ENCODE measurements at regions not wholly inside any gene's neighbourhood (a gene's known extent, or its start where the extent isn't known, plus 50 kb on each side); places are given as distances from the start of the nearest gene placed in this dataset.

GRCh38 chr6:139655783-139656705 lies 281.6 kb upstream of the CITED2 start (continued):
- TF ChIP-seq ZNF23 (CRISPR knock-in tag; IDR thresholded peaks at IDR 0.05) (0 out of 2 replicates have a peak, but pooled peaks have one; percentile 61), NEUROD1 (IDR thresholded peaks at IDR 0.05; ENCODE audit: borderline replicate concordance, low read depth, low read length, partially characterized antibody) (no peak), ZBTB17 (CRISPR knock-in tag; IDR thresholded peaks at IDR 0.05) (peak; percentile 90), NCOA2 (IDR thresholded peaks at IDR 0.05; ENCODE audit: partially characterized antibody in 2 of 2) (no peak), PKNOX1 (IDR thresholded peaks at IDR 0.05) (peak; percentile 85), TARDBP (IDR thresholded peaks at IDR 0.05) (no peak)
- TF ChIP-seq, protein P1, sequence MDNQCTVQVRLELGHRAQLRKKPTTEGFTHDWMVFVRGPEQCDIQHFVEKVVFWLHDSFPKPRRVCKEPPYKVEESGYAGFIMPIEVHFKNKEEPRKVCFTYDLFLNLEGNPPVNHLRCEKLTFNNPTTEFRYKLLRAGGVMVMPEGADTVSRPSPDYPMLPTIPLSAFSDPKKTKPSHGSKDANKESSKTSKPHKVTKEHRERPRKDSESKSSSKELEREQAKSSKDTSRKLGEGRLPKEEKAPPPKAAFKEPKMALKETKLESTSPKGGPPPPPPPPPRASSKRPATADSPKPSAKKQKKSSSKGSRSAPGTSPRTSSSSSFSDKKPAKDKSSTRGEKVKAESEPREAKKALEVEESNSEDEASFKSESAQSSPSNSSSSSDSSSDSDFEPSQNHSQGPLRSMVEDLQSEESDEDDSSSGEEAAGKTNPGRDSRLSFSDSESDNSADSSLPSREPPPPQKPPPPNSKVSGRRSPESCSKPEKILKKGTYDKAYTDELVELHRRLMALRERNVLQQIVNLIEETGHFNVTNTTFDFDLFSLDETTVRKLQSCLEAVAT (IDR thresholded peaks at IDR 0.05): peak in 1 of 2 experiments; percentile 88; a peak in 2 of 4 replicates

All from K562 (cell line).